CD4-positive, alpha-beta T cell treated with Interleukin-1 beta for 1 hour (primary cell): ENCODE measurements at regions not wholly inside any gene's neighbourhood (a gene's known extent, or its start where the extent isn't known, plus 50 kb on each side); places are given as distances from the start of the nearest gene placed in this dataset.
A peak's percentile ranks its signal among the peaks of the same experiment; 100 is the strongest.

Source experiments
- DNase-seq, 2 donors: peaks; one replicate each; pipeline ENCODE4 v3.0.0-alpha.2; 2020 to 2022

- no peak for DNase-seq
These were observed 71.7 kb upstream of the ZNRF2 start for GRCh38 chr7:30212701-30213111.

- no peak for DNase-seq
These were observed 70.8 kb upstream of the ZNRF2 start for GRCh38 chr7:30213637-30214036.

GRCh38 chr7:30214651-30215137 lies 69.7 kb upstream of the ZNRF2 start:
- no peak for DNase-seq

GRCh38 chr7:30221764-30222163 lies 62.6 kb upstream of the ZNRF2 start:
- no peak for DNase-seq

GRCh38 chr7:30222515-30223215 lies 61.7 kb upstream of the ZNRF2 start:
- DNase-seq, result no peak

GRCh38 chr7:30223896-30224295 lies 60.5 kb upstream of the ZNRF2 start:
- DNase-seq, result no peak

GRCh38 chr7:30224511-30225062 lies 59.8 kb upstream of the ZNRF2 start:
- peak in 1 of 2 donors; percentile 14 for DNase-seq

GRCh38 chr7:30225863-30226613 lies 58.4 kb upstream of the ZNRF2 start:
- peak; percentile 16 to 80 for DNase-seq

- DNase-seq, result no peak
These were observed 57.7 kb upstream of the ZNRF2 start for GRCh38 chr7:30226614-30227268.

GRCh38 chr7:30231271-30231670 lies 53.1 kb upstream of the ZNRF2 start:
- DNase-seq, result no peak

GRCh38 chr7:30232391-30232790 lies 52.0 kb upstream of the ZNRF2 start:
- no peak for DNase-seq
